GM23338 (cell line): ENCODE measurements at regions not wholly inside any gene's neighbourhood (a gene's known extent, or its start where the extent isn't known, plus 50 kb on each side); places are given as distances from the start of the nearest gene placed in this dataset.

Experiments
- ATAC-seq: fragments of 200-7000 bp; cut with Tn5 transposase; 3 replicates; pipeline ENCODE4 v1.9.1; 2020
- DNase-seq: peaks from one replicate; pipeline ENCODE4 v3.0.0-alpha.2; 2015; ENCODE audit warnings: low spot score
- H2AFZ ChIP-seq: fragments of 200-600 bp; sonication (generic); 2 replicates; pipeline ENCODE4 v1.8.0; 2016; ENCODE audit warnings: antibody characterized with exemption, mild to moderate bottlenecking, moderate library complexity
- H3F3A ChIP-seq: fragments of 200-600 bp; sonication (generic); replicated peaks from 2 replicates; pipeline ENCODE4 v1.8.0; 2017; ENCODE audit warnings: antibody characterized with exemption, mixed run types, low read depth
- H3K27ac ChIP-seq: fragments of 200-600 bp; sonication (generic); 2 replicates; pipeline ENCODE4 v1.6.1; 2016; ENCODE audit warnings: low read depth
- H3K27me3 ChIP-seq: fragments of 200-600 bp; sonication (generic); 2 replicates; pipeline ENCODE4 v1.8.0; 2016; ENCODE audit warnings: mild to moderate bottlenecking, mixed run types, moderate library complexity; ENCODE audit not compliant: insufficient read depth
- H3K36me3 ChIP-seq: fragments of 200-600 bp; sonication (generic); 2 replicates; pipeline ENCODE4 v1.8.0; 2016; ENCODE audit warnings: mild to moderate bottlenecking; ENCODE audit not compliant: insufficient read depth
- H3K4me1 ChIP-seq: fragments of 200-600 bp; sonication (generic); 2 replicates; pipeline ENCODE4 v1.8.0; 2016; ENCODE audit warnings: mild to moderate bottlenecking, moderate library complexity; ENCODE audit not compliant: insufficient read depth
- H3K4me2 ChIP-seq: fragments of 200-600 bp; sonication (generic); 2 replicates; pipeline ENCODE4 v1.7.1; 2017; ENCODE audit warnings: mixed run types
- H3K4me3 ChIP-seq: fragments of 200-600 bp; sonication (generic); 2 replicates; pipeline ENCODE4 v1.6.1; 2016; ENCODE audit warnings: mixed run types
- H3K79me2 ChIP-seq: fragments of 200-600 bp; sonication (generic); replicated peaks from 2 replicates; pipeline ENCODE4 v1.8.0; 2017; ENCODE audit warnings: mild to moderate bottlenecking; ENCODE audit not compliant: insufficient read depth
- H3K9me2 ChIP-seq: fragments of 200-600 bp; sonication (generic); 2 replicates; pipeline ENCODE4 v1.8.0; 2017; ENCODE audit not compliant: insufficient read depth
- H4K20me1 ChIP-seq: fragments of 200-600 bp; sonication (generic); replicated peaks from 2 replicates; pipeline ENCODE4 v1.8.0; 2017; ENCODE audit warnings: mild to moderate bottlenecking; ENCODE audit not compliant: insufficient read depth
- H3K27ac Mint-ChIP-seq: 2 replicates; pipeline ENCODE4 v1.8.0; 2020; ENCODE audit warnings: inconsistent platforms, mild to moderate bottlenecking, moderate library complexity, mixed read lengths
- H3K27me3 Mint-ChIP-seq: 3 replicates; pipeline ENCODE4 v1.8.0; 2022; ENCODE audit warnings: low read depth, mild to moderate bottlenecking, moderate library complexity, mixed read lengths, inconsistent platforms; ENCODE audit not compliant: insufficient read depth, poor library complexity
- H3K36me3 Mint-ChIP-seq: 3 replicates; pipeline ENCODE4 v1.8.0; 2021; ENCODE audit warnings: low read depth, mild to moderate bottlenecking, inconsistent platforms, moderate library complexity, mixed read lengths
- H3K4me1 Mint-ChIP-seq: 3 replicates; pipeline ENCODE4 v1.8.0; 2020; ENCODE audit warnings: mild to moderate bottlenecking, inconsistent platforms, mixed read lengths
- H3K4me3 Mint-ChIP-seq: 3 replicates; pipeline ENCODE4 v1.8.0; 2021; ENCODE audit warnings: moderate library complexity, mild to moderate bottlenecking, inconsistent platforms, mixed read lengths
- H3K9me3 Mint-ChIP-seq: 3 replicates; pipeline ENCODE4 v1.8.0; 2020; ENCODE audit warnings: moderate library complexity, mild to moderate bottlenecking, inconsistent platforms, mixed read lengths
- CTCF ChIP-seq, 2 experiments: fragments of 200-600 bp in 1 of 2; sonication (generic) in 1 of 2; conservative IDR thresholded peaks; 2 replicates each; pipeline versions ENCODE4 v1.5.1 to v1.6.1; 2016 to 2017; ENCODE audit warnings: antibody characterized with exemption in 2 of 2, low read depth in 2 of 2, mild to moderate bottlenecking in 2 of 2, moderate library complexity in 1 of 2
- EZH2 ChIP-seq: fragments of 200-600 bp; sonication (generic); IDR thresholded peaks from one replicate; pipeline ENCODE4 v1.8.0; 2017; ENCODE audit warnings: antibody characterized with exemption, mild to moderate bottlenecking, low read depth; ENCODE audit not compliant: unreplicated experiment
- EZH2phosphoT487 ChIP-seq: fragments of 200-600 bp; sonication (generic); IDR thresholded peaks from one replicate; pipeline ENCODE4 v1.8.1; 2018; ENCODE audit warnings: antibody characterized with exemption; ENCODE audit not compliant: unreplicated experiment
- JUNB ChIP-seq: IDR thresholded peaks from one replicate; pipeline ENCODE4 v1.6.1; 2016; ENCODE audit warnings: antibody characterized with exemption; ENCODE audit not compliant: unreplicated experiment
- NANOG ChIP-seq: IDR thresholded peaks from 2 replicates; pipeline ENCODE4 v1.6.1; 2016; ENCODE audit warnings: antibody characterized with exemption, borderline replicate concordance
- POLR2AphosphoS5 ChIP-seq: IDR thresholded peaks from 2 replicates; pipeline ENCODE4 v1.6.1; 2016; ENCODE audit warnings: antibody characterized with exemption, low read depth
- REST ChIP-seq: IDR thresholded peaks from one replicate; pipeline ENCODE4 v1.6.1; 2018; ENCODE audit warnings: antibody characterized with exemption; ENCODE audit not compliant: unreplicated experiment
- ZNF331 ChIP-seq: fragments of 250-450 bp; sonication (Bioruptor Pico); IDR thresholded peaks from 2 replicates; pipeline ENCODE4 v1.5.0; 2020; ENCODE audit warnings: low read depth, mild to moderate bottlenecking, moderate library complexity
- TF ChIP-seq, protein P1 (sequence below): fragments of 250-450 bp; sonication (Bioruptor Pico); IDR thresholded peaks from 2 replicates; pipeline ENCODE4 v1.5.0; 2020; ENCODE audit warnings: mild to moderate bottlenecking, moderate library complexity

DNA sequence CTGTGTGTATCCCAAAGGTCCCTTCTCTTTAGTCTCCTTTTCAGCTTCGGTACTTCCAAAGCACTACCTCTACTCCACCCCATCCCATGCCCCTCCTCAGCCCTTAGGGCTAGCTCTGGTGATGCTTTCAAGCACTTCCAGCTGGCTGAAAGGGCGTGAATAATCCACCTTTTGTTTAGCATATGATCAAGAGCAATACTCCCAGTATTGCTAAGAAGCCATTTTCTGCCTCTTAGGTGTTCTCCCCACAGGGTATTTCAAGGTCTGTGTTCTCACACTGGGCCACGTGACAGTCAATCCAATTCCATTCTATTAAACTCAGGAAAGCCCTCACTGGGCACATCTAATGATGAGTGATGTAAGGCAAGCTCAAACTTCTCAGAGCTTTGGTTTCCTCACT, 298.5 kb upstream of the PROX1 start (continued):
- TF ChIP-seq NANOG = no peak

DNA sequence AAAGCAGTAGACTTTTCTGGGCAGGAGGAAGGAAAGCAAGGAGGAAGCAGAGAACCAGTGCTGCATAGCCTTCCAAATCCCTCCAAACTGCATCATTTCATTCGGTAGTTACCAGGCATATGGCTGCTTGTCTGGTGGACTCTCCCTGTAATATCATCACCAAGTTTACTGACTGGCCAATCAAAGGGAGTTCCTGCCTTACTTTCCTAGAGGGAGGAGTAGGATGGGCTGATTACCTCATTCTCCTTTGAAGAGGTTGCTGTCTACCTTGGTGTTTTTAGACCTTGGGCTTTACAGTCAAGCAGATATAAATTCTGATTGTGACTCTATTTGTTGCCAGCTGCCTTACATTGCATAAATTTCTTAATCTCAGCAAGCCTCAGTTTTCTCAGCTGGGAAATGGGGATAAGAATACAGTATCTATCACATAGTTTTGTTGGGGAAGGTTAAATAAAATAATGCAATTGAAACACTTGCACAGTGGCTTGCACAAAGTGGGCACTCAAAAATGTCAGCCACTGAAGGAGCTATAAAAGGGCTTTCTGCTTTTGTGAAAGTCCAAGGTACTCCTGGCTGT, 297.3 kb upstream of the PROX1 start:
- Histone ChIP-seq H3K4me1 (no peaks in the 10 kb centered on the region), H3F3A (no peaks in the 10 kb centered on the region), H4K20me1 (no peaks in the 10 kb centered on the region), H3K36me3 (no peaks in the 10 kb centered on the region), H3K27me3 (no peaks in the 10 kb centered on the region), H3K4me3 (no peak overlapping the region), H3K4me2 (no peak overlapping the region), H3K27ac (no peak overlapping the region), H3K9me2 (peaks cover 12% of the 10 kb centered on the region; the same call in 1 of the 2 replicates), H3K79me2 (no peaks in the 10 kb centered on the region), H2AFZ (no peak overlapping the region)
- TF ChIP-seq ZNF331 (CRISPR knock-in tag) = no peak
- TF ChIP-seq POLR2AphosphoS5 = no peak
- ATAC-seq = no peak
- no peak overlapping the region for H3K27ac Mint-ChIP-seq
- H3K9me3 Mint-ChIP-seq = no peaks in the 10 kb centered on the region
- H3K36me3 Mint-ChIP-seq = no peaks in the 10 kb centered on the region
- H3K4me3 Mint-ChIP-seq = no peak overlapping the region
- DNase-seq = no peak
- H3K4me1 Mint-ChIP-seq = peaks cover 12% of the 10 kb centered on the region
- no peaks in the 10 kb centered on the region for H3K27me3 Mint-ChIP-seq

- peaks cover 6% of the 10 kb centered on the region for H3K4me1 Mint-ChIP-seq
- no peaks in the 10 kb centered on the region for H3K36me3 Mint-ChIP-seq
- no peak overlapping the region for H3K27ac Mint-ChIP-seq
- no peak for TF ChIP-seq EZH2phosphoT487
- no peak for TF ChIP-seq EZH2
- TF ChIP-seq, protein P1, sequence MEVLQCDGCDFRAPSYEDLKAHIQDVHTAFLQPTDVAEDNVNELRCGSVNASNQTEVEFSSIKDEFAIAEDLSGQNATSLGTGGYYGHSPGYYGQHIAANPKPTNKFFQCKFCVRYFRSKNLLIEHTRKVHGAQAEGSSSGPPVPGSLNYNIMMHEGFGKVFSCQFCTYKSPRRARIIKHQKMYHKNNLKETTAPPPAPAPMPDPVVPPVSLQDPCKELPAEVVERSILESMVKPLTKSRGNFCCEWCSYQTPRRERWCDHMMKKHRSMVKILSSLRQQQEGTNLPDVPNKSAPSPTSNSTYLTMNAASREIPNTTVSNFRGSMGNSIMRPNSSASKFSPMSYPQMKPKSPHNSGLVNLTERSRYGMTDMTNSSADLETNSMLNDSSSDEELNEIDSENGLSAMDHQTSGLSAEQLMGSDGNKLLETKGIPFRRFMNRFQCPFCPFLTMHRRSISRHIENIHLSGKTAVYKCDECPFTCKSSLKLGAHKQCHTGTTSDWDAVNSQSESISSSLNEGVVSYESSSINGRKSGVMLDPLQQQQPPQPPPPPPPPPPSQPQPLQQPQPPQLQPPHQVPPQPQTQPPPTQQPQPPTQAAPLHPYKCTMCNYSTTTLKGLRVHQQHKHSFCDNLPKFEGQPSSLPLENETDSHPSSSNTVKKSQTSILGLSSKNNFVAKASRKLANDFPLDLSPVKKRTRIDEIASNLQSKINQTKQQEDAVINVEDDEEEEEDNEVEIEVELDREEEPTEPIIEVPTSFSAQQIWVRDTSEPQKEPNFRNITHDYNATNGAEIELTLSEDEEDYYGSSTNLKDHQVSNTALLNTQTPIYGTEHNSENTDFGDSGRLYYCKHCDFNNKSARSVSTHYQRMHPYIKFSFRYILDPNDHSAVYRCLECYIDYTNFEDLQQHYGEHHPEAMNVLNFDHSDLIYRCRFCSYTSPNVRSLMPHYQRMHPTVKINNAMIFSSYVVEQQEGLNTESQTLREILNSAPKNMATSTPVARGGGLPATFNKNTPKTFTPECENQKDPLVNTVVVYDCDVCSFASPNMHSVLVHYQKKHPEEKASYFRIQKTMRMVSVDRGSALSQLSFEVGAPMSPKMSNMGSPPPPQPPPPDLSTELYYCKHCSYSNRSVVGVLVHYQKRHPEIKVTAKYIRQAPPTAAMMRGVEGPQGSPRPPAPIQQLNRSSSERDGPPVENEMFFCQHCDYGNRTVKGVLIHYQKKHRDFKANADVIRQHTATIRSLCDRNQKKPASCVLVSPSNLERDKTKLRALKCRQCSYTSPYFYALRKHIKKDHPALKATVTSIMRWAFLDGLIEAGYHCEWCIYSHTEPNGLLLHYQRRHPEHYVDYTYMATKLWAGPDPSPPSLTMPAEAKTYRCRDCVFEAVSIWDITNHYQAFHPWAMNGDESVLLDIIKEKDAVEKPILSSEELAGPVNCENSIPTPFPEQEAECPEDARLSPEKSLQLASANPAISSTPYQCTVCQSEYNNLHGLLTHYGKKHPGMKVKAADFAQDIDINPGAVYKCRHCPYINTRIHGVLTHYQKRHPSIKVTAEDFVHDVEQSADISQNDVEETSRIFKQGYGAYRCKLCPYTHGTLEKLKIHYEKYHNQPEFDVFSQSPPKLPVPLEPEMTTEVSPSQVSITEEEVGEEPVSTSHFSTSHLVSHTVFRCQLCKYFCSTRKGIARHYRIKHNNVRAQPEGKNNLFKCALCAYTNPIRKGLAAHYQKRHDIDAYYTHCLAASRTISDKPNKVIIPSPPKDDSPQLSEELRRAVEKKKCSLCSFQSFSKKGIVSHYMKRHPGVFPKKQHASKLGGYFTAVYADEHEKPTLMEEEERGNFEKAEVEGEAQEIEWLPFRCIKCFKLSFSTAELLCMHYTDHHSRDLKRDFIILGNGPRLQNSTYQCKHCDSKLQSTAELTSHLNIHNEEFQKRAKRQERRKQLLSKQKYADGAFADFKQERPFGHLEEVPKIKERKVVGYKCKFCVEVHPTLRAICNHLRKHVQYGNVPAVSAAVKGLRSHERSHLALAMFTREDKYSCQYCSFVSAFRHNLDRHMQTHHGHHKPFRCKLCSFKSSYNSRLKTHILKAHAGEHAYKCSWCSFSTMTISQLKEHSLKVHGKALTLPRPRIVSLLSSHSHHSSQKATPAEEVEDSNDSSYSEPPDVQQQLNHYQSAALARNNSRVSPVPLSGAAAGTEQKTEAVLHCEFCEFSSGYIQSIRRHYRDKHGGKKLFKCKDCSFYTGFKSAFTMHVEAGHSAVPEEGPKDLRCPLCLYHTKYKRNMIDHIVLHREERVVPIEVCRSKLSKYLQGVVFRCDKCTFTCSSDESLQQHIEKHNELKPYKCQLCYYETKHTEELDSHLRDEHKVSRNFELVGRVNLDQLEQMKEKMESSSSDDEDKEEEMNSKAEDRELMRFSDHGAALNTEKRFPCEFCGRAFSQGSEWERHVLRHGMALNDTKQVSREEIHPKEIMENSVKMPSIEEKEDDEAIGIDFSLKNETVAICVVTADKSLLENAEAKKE (CRISPR knock-in tag) = no peak
- no peak for TF ChIP-seq JUNB
- TF ChIP-seq POLR2AphosphoS5 = no peak
- TF ChIP-seq REST = no peak
- TF ChIP-seq CTCF (conservative IDR thresholded peaks at IDR 0.05; ENCODE audit: low read depth in 2 of 2) = no peak
Observed at GRCh38 chr1:213692321-213692720, 295.5 kb upstream of the PROX1 start.

More at GRCh38 chr1:213692321-213692720, 295.5 kb upstream of the PROX1 start:
- Histone ChIP-seq H3K36me3 (no peaks in the 10 kb centered on the region), H3K4me1 (no peaks in the 10 kb centered on the region), H3K79me2 (no peaks in the 10 kb centered on the region), H4K20me1 (no peaks in the 10 kb centered on the region), H3K9me2 (peaks cover 12% of the 10 kb centered on the region; the same call in 1 of the 2 replicates), H3K4me3 (no peak overlapping the region), H3K4me2 (no peak overlapping the region), H2AFZ (no peak overlapping the region), H3K27me3 (no peaks in the 10 kb centered on the region), H3K27ac (no peak overlapping the region), H3F3A (no peaks in the 10 kb centered on the region)
- ATAC-seq (no peak), DNase-seq (no peak)
- Mint-ChIP-seq H3K9me3 (no peaks in the 10 kb centered on the region), H3K4me3 (no peak overlapping the region), H3K27me3 (no peaks in the 10 kb centered on the region)
